ENCODE measurements at regions not wholly inside any gene's neighbourhood (a gene's known extent, or its start where the extent isn't known, plus 50 kb on each side); places are given as distances from the start of the nearest gene placed in this dataset.

DNA sequence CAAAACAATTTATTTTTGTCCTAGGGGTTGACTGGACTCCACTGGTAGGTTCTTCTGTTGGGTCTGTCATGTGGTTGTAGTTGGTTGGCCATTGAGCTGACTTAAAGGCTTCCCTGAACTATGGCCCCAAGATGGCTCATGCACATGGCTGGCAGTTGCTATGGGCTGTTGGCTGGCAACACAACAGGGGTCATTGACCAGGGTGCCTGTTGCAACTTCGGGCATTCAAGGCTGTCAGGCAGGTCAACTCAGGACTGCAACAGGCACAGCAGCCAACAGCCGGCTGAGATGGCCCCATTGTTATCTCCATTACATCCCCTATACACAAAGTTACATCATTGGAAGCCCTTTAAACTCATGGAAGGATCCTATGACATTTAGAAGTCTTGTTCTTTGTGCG, 109.7 kb upstream of the CPEB2 start:
- Histone ChIP-seq H3K4me1 (replicated peaks in 1 of 4; ENCODE audit: control insufficient read depth in 3 of 4, insufficient read depth in 4 of 4, low read length in 3 of 4) (no peaks in the 10 kb centered on the region), H3K36me3 (ENCODE audit: control insufficient read depth in 2 of 4, insufficient read depth in 4 of 4, low read length in 3 of 4) (no peaks in the 10 kb centered on the region), H3K4me3 (ENCODE audit: extremely low read depth in 1 of 4, insufficient read depth in 2 of 4, low read depth in 3 of 4, low read length in 4 of 4) (no peak overlapping the region), H2BK5ac (ENCODE audit: low read depth, low read length) (no peak overlapping the region), H3K9ac (replicated peaks in 1 of 4; ENCODE audit: extremely low read depth in 1 of 4, low read depth in 3 of 4, low read length in 3 of 4) (no peak overlapping the region), H3K27ac (ENCODE audit: low read depth, low read length) (no peak overlapping the region), H3K4me2 (ENCODE audit: insufficient read depth in 1 of 2, low read depth in 2 of 2, low read length in 2 of 2) (no peak overlapping the region), H3K23ac (ENCODE audit: insufficient read length) (no peak overlapping the region), H2BK12ac (ENCODE audit: low read depth, low read length) (no peak overlapping the region), H3K14ac (ENCODE audit: insufficient read length) (no peak overlapping the region), H3K9me3 (ENCODE audit: insufficient read depth in 2 of 2, low read depth in 1 of 2, low read length in 1 of 2) (no peaks in the 10 kb centered on the region), H3K27me3 (replicated peaks in 1 of 4; ENCODE audit: control insufficient read depth in 3 of 4, extremely low read depth in 1 of 4, insufficient read depth in 3 of 4, low read length in 3 of 4) (no peaks in the 10 kb centered on the region), H3K79me2 (ENCODE audit: control insufficient read depth in 1 of 2, insufficient read depth in 2 of 2, low read length in 2 of 2) (no peaks in the 10 kb centered on the region), H2BK120ac (replicated peaks; ENCODE audit: low read depth, low read length) (no peak overlapping the region), H2AFZ (ENCODE audit: low read length) (no peak overlapping the region), H3K79me1 (ENCODE audit: low read depth, low read length) (no peaks in the 10 kb centered on the region), H2AK5ac (ENCODE audit: low read depth, low read length) (no peak overlapping the region), H4K20me1 (replicated peaks in 1 of 2; ENCODE audit: control insufficient read depth in 1 of 2, insufficient read depth in 2 of 2, low read length in 2 of 2) (no peaks in the 10 kb centered on the region), H4K5ac (ENCODE audit: insufficient read length, low read depth, low read length) (no peak overlapping the region), H3K18ac (ENCODE audit: extremely low read depth, low read length) (no peak overlapping the region), H3K23me2 (ENCODE audit: low read depth, low read length) (no peaks in the 10 kb centered on the region), H2BK20ac (ENCODE audit: low read length) (no peak overlapping the region), H4K8ac (ENCODE audit: extremely low read depth, insufficient read depth, low read length) (no peak overlapping the region), H4K91ac (replicated peaks; ENCODE audit: insufficient read length, low read length) (no peak overlapping the region), H3K4ac (replicated peaks; ENCODE audit: insufficient read length, low read depth, low read length) (no peak overlapping the region), H2BK15ac (ENCODE audit: low read length) (no peak overlapping the region), H3K56ac (replicated peaks; ENCODE audit: insufficient read length, low read depth, low read length) (no peak overlapping the region)
- POLR2A ChIA-PET (ENCODE audit: partially characterized antibody), result no interaction called here
- DNase-seq (ENCODE audit: low read depth in 1 of 2, low spot score in 2 of 2) (no peak), FAIRE-seq (no peak)
- CTCF ChIA-PET (ENCODE audit: partially characterized antibody), result interaction anchor here (0.6 kb wide), 1 partner anchor 638 kb away, joined by 3 read pairs; no protein-coding TSS in a partner anchor
- TF ChIP-seq NANOG (IDR thresholded peaks at IDR 0.05; ENCODE audit: insufficient read depth, low read depth, low read length, poor library complexity, severe bottlenecking) (no peak), KDM4A (IDR thresholded peaks at IDR 0.05; ENCODE audit: low read depth, low read length, severe bottlenecking) (no peak), GTF2F1 (IDR thresholded peaks at IDR 0.05; ENCODE audit: borderline replicate concordance, low read depth, low read length) (no peak), CBX8 (IDR thresholded peaks at IDR 0.05; ENCODE audit: borderline replicate concordance, low read depth, low read length) (no peak), KDM5A (IDR thresholded peaks at IDR 0.05; ENCODE audit: low read length) (no peak), HDAC6 (IDR thresholded peaks at IDR 0.05; ENCODE audit: low read depth, low read length) (no peak), EZH2 (IDR thresholded peaks at IDR 0.05; ENCODE audit: low read depth, low read length, severe bottlenecking) (no peak), HDAC2 (IDR thresholded peaks at IDR 0.05; ENCODE audit: borderline replicate concordance in 1 of 2, low read depth in 2 of 2, low read length in 2 of 2) (no peak), RBBP5 (IDR thresholded peaks at IDR 0.05; ENCODE audit: borderline replicate concordance, low read depth, low read length) (no peak), SUZ12 (IDR thresholded peaks at IDR 0.05; ENCODE audit: low read length) (no peak), GABPA (IDR thresholded peaks at IDR 0.05; ENCODE audit: borderline replicate concordance, insufficient read depth, low read length) (no peak)
- WGBS, 2 experiments (ENCODE audit: extremely low coverage in 1 of 2, insufficient coverage in 1 of 2, insufficient read length in 1 of 2, insufficient replicate concordance in 2 of 2, low coverage in 1 of 2, low lambda C conversion rate in 2 of 2, missing lambda C conversion rate in 1 of 2), result 84% methylated on average over 3 of the region's 3 CpGs; no CpG with 5 or more reads in 1 of the 2 experiments

Data from H1 (cell line).